ENCODE measurements at regions not wholly inside any gene's neighbourhood (a gene's known extent, or its start where the extent isn't known, plus 50 kb on each side); places are given as distances from the start of the nearest gene placed in this dataset.
"Not testable (repeated sequence)": the region's sequence is repeated elsewhere in the genome, so short reads cannot be mapped to it uniquely, and the experiment has no call there.

DNA sequence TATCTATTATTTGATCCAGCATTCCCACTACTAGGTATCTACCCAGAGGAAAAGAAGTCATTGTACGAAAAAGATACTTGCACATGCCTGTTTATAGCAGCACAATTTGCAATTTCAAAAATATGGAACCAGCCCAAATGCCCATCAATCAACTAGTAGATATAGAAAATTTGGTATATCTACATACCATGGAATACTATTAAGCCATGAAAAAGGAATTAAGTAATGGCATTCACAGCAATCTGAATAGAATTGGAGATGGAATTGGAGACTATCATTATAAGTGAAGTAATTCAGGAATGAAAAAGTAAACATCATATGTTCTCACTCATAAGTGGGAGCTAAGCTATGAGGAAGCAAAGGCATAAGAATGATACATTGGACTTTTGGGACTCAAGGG lies 177.2 kb upstream of the TAS2R1 start:
- TF ChIP-seq ZNF121, ZBTB21 (tag by site-specific recombination; IDR thresholded peaks at IDR 0.05): not testable (repeated sequence)
- TF ChIP-seq, protein P1, sequence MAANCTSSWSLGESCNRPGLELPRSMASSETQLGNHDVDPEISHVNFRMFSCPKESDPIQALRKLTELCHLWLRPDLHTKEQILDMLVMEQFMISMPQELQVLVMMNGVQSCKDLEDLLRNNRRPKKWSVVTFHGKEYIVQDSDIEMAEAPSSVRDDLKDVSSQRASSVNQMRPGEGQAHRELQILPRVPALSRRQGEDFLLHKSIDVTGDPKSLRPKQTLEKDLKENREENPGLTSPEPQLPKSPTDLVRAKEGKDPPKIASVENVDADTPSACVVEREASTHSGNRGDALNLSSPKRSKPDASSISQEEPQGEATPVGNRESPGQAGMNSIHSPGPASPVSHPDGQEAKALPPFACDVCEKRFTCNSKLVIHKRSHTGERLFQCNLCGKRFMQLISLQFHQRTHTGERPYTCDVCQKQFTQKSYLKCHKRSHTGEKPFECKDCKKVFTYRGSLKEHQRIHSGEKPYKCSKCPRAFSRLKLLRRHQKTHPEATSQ (tag by site-specific recombination; IDR thresholded peaks at IDR 0.05): not testable (repeated sequence)

All from HEK293 (cell line).